HCEC 1CT (cell line): ENCODE measurements at regions not wholly inside any gene's neighbourhood (a gene's known extent, or its start where the extent isn't known, plus 50 kb on each side); places are given as distances from the start of the nearest gene placed in this dataset.
A peak's percentile ranks its signal among the peaks of the same experiment; 100 is the strongest.
"Not testable (repeated sequence)": the region's sequence is repeated elsewhere in the genome, so short reads cannot be mapped to it uniquely, and the experiment has no call there.

Source experiments
- DNase-seq: peaks from one replicate; pipeline ENCODE4 v3.0.0-alpha.2; 2017

DNA sequence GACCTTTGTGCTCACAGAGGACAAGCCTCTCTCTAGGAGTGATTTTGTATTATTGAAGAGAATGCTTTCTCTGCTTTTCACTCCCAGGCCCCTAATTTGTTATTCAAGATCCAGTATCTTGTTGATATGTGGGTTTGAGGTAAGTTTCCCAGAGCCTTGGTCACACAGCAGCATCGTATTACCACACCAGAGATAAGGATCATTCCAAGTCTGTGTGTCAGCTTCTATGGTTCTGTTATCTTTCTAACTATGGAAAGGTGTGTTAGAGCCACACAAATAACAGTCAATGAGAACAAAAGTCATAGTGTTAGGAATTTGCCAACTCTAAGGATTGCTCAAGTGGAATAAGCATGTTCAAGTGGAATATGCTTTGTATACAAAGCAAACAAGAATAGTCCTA is 1208.3 kb downstream of the GATA3 start:
- no peak for DNase-seq

DNA sequence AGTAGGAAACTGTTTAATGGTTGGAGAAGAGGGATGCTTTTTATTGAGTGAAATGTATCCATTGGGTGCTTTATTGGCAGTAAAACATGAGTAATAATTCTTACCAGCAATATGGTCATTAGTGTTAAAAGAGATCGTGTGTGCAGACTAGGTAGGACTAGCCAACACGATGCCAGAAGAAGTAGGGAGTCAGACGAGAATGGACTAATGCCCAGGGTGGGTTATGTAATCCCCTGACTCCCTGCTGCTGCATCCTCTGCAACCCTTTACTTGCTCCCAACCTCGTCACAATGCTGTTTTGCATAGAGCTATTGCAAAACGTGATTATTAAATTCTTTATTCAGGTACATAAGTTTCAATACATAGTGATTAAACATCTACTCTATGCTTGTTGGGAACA is 1213.7 kb downstream of the GATA3 start:
- no peak for DNase-seq

DNA sequence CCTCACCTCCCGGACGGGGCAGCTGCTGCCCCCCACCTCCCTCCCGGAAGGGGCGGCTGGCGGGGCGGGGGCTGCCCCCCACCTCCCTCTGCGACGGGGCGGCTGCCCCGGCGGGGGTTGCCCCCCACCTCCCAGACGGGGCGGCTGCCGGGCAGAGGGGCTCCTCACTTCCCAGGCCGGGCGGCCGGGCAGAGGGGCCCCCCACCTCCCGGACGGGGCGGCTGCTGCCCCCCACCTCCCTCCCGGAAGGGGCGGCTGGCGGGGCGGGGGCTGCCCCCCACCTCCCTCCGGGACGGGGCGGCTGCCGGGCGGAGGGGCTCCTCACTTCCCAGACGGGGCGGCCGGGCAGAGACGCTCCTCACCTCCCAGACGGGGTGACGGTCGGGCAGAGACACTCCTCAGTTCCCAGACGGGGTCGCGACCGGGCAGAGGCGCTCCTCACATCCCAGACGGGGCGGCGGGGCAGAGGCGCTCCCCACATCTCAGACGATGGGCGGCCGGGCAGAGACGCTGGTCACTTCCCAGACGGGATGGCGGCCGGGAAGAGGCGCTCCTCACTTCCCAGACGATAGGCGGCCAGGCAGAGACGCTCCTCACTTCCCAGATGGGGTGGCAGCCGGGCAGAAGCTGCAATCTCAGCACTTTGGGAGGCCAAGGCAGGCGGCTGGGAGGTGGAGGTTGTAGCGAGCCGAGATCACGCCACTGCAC is 1218.8 kb downstream of the GATA3 start:
- not testable (repeated sequence) for DNase-seq

DNA sequence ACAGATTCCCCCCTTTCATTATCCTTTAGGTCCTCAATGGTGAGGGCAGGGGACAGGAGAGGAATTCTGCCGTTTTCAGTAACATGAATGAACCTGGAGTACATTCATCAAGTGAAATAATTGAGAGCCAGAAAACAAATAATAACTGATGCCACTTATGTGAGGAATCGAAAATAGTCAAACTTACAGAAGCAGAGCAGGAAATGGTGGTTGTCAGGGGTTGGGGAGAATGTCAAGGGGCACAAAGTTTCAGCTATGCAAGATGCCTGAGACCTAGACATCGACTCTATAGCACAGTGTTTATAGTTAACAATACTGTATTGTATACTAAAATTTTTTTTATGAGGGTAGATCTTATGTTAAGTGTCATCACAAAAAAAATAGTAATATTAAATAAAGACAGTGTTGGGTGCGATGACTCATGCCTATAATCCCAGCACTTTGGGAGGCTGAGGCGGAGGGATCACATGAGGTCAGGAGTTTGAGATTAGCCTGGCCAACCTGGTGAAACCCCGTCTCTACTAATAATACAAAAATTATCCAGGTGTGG is 1219.8 kb downstream of the GATA3 start:
- no peak for DNase-seq

DNA sequence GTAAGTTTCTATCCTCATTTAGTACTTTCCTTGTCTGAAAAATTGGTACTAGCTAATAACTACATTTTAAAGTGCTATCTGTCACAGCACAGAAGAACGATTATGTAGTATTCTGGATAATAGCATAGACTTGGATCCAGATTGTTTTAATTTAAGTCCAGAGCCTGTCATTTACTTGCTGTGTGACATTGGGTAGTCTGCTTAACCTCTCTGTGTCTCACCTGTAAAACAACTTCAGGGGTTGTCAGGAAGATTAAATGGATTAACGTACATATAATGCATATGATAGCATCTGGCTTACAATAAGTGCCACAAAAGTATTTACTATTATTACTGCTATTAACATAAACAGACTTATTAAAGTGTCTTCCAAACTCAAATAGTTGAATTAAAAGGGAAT is 1221.4 kb downstream of the GATA3 start:
- no peak for DNase-seq

DNA sequence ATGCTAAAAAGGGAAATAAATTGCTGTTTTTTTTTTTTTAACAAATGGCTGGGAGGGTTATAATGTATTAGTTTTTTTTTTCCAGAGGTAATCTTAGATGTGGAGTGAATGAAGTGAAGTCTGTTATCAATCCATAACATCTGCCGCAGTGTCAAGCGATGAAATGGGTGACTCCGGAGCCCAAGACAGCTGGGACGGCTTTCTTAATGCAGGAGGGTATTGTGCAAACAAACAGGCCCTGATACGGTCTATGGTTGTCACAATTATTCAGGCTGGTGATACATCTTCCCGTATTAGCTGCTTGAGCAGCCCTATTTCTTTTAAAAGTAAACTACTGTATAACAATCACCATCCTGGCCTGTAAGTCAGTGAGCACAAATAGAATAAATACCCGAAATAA is 1231.2 kb downstream of the GATA3 start:
- no peak for DNase-seq

DNA sequence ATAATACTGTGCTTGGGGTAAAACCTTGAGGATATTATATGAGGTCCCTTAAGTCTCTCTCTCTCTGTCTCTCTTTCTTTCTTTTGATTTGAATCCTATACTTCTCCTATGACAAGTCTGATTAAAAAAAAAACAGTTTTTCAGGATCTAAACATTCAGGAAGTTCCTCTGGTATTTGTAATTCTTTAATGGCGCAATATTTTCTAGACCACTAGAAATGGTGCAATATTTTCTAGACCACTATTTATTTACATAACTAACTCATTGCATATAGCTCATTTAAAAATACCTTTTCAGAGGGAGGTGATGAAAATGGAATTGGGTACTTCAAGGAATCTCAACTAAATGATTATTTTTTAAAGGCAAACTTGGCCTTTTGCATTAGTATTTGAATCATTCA is 1235.3 kb downstream of the GATA3 start:
- peak; percentile 66 for DNase-seq

DNA sequence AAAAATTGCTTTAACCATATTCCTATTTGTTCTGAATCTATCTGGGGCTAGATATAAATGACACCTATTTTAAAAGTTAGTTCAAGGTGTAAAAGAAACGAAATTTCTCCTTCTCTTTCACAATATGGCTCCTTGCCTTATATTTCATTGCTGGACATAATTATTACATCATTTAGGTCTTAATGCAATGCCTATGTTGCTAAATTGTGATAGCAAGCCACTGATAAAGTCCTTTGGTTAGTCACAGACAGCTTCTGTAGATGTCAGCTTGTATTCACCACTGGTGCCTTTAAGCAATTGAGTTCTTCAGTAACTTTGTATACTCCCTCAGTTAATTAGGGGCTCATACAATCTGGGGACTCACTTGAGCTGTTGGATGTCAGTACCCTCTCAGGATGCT is 1236.6 kb downstream of the GATA3 start:
- DNase-seq, result no peak

DNA sequence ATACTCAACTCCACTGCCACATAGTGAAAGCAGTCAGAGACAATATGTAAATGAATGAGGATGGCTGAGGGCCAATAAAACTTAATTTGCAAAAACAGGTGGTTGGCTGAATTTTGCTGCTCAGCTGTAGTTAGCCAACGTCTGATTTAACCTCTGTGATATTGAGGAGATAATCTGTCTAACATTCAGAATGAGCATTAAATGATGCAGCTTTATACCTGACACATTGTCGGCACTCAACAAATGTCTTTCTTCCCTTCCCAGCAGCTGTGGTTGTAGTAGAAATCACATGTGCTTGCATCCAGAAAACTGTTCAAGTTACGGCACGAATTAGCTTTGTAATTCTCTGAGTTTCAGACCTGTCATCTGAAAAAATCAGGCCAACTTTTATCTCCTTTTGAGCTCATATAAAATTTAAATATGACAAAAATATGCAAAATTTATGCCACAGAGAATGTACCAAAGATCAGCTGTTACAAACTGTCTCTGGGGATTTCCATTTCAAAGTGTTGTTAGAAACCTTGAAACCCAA is 1239.7 kb downstream of the GATA3 start:
- no peak for DNase-seq

DNA sequence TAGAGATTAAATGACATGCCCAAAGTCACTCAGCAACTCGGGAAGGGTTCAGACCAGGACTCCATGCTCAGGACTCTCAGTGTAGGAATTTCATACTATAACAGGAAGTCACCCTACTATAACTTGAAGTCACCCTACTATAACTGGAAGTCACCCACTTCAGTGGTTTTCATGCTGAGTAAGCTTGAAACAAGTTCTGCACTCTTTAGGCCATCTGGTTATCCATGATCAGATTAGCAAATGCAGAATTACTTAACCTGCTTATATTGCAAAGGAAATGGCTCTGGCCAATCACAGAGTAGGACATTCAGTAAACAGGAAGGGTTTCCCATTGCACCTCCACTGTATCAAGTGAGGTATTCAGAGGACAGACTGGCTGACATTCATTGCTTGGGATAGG is 1240.4 kb downstream of the GATA3 start:
- no peak for DNase-seq

DNA sequence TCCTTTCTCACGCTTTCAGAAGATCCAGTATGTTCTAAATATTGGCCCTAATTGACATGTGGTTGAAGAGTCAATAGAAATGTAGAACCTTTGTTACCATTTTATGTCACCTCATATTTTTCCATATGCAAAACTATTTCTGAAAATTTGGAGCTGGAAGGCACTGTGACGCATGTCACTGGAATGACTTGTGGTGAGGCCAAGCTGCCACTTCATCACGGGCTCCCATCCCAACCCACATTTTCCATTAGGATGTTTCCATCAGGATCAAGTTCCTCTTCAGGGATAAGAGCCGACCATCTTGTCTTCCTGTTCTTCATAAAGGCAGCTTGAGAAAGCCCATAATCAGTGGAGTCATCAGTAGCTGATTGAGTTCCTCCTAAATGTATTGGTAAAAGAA is 1241.7 kb downstream of the GATA3 start:
- peak; percentile 4 for DNase-seq

DNA sequence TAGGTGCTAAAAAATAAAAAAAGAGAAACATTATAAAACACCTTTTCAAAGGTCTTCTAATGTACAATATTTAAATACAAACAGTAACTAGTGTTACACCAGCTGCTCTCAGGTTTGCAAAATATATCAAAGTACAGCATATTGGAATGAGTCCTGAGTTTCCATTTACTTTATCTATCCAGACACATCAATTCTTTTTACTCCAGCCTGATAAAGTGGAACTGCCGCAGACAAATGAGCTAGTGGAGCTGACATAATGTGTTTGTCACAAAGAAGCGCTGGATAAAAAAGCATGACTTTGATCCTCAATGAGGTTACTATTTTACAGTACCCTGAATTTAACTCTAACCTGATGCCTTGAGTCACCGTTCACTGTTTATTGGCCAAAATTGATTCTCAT is 1243.1 kb downstream of the GATA3 start:
- no peak for DNase-seq

DNA sequence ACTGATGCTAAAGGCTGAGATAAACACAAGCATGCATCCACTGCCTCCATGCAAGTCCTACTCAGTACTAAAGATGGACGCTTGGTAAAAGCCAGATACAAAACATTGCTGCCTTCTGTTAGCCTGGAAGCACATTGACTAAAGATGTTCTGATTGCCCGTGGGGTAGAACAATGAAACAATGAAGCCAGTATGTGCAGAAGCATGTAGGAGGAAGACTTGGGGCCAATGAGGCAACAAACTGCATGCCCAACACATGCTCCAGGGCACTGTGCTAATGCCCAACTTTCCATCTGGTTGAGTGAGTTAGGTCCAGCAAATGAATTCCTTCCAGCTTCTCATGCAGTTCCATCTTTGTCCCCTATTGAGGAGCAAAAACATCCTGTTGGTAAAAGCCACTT is 1245.5 kb downstream of the GATA3 start:
- no peak for DNase-seq

DNA sequence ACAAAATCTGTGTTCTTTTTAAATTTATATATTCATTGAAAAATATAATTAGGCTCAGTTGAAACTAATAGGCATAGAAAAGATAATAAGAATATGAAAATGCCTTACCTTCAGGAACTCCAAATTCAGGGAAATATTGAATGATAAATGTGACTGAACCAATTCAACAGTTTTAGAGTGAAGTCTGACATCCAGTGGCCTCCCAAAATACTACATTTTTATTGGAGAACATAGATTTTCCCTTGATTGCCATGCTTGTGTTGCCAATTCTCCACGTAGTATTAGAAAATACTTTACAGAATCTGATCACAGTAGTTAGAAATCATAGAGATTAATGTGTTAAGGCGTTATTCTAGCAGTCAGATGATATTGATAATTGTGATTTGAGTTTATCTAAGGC is 1246.7 kb downstream of the GATA3 start:
- peak; percentile 44 for DNase-seq

DNA sequence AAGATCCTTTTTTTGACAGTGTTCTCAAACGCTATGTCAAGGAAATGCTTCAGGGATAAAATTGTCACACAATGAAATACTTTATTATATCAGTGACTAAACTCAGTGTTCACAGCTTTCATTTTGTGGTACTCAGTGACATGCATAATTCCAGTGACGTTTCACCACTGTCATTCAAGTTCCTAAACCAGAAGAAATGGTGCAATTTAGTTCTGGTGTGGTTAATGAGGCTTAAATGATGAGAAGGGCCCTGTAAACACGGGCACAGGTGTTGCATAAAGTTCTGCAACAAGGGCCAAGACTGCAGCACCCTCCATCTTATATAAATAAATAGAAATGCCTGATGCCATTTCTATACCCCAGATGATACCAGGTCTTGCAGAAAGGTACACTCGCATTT is 1247.1 kb downstream of the GATA3 start:
- no peak for DNase-seq

DNA sequence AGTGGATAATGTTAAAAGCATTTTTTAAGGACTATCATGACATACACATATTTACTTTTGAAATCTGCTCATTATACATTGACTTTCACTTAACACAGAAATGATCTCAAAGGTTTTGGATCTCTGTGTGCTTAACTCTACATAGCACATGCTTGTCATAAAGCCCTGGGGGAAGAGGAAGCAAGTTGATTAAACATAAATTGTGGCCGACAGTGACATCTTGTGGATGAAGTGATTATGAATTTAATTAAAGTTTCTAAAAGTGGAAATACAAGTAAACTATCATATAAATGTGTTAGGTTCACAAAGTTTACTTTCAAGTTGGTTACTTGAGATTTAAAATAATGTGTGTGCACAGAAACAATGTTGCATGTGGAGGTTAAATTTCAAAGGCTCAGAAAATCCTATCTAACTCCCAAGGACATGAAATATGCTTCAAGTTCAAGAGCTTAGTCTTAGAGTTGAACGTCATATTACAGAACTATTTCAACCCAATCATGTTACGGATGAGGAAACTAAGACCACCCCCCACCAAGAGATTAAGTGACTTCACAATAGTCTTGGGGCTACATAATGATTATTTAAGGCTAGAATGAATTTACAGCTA is 1247.8 kb downstream of the GATA3 start:
- peak; percentile 47 for DNase-seq

DNA sequence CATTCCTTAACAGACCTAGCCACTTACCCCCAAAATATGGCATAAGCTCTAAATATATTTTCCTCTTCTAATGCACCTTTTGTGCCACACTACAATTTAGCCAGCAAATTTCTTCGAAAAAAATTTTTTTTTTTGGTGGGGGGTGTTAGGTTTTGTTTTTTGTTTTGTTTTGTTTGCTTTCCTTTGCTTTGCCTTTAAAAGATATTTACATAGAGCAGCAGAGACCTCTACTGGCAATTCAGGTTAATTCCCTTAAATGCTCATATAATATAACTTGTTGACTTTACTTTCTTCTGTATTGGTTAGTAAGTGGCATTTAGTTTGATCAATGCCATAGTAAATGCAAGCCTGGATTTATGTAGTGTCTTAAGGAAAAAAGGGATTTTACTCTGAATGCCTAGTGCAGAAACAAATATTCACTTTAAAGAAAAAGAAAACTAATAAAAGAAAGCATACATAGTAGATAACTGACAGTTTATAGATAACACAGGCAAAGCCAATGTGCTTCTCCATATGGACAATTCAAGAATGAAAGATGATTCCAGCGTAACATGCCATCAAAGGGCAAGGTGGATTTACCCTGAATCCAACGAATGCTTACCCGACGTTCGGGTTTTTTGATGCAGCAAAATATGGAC is 1250.6 kb downstream of the GATA3 start:
- peak; percentile 32 for DNase-seq

DNA sequence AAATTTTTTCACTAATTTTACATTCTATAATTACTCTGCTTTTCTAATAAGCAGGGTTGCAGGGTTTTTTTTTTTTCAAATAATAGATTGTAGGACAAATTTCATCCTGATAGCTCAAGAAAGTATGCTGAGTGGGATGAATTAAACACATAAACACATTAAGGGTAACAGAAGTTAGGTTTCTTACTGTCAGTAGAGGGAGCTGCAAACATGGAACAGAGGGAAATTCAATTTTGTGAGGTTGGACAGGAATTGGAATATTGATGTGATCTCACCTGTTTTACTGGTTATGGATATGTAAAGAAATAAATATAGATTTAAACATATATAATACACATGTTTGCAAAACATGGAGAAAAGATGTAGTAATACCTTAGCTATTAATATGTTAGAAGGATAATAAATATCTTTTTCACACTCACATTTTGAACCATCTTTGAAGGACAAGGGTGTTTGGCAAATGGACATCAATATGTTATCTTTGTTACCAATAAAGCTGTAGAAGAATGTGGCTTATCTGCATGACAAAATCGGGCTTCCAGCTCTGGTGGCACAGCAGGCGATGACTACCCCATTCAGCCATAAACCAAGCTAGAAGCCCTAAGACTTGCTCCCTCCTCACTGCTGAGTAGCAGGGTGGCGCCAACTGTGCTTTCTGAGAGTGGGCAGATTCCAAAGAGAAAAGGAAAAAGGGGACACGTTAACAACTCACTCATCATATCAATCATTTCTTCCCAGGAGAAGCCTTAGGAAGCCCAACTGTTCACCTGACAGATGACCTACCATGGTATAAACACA is 1257.4 kb downstream of the GATA3 start:
- no peak for DNase-seq

DNA sequence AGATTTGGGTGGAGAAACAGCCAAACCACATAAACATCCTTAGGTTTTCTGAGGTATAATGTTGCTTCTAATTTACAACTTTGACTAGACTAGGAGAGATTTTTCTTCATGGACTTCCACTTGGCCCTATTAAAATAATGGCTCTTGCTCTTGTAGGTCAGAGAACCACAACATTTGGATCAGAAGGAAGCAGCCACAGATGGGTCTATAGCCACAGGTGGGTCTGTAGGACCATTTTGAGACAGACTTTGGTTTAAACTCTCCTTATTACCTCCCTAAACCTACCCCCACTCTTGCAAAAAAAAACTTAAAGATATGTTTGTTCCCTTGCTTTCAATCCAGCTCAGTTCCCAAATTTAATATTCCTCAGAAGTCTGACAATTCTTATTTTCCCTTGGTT is 1260.8 kb downstream of the GATA3 start:
- no peak for DNase-seq

DNA sequence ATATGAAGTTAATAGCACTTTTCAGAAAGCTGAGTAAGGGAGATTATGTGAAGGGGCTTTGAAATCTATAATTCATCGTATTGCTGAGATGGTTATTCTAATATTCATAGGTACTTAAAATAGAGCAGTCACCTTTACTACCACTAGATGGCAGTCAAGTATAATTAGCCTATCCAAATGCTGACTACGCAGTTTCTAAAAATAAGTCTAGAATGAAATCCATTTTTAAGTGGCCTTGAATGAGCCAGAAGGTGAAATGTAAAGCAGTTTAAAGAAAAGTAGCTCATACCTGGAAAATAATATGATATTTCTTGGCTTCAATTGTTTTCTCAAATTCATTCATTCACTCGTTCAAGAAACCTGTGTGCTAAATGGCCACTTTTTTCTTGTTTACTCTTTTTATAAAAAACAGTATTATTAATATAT is 1277.1 kb downstream of the GATA3 start:
- peak; percentile 56 for DNase-seq

DNA sequence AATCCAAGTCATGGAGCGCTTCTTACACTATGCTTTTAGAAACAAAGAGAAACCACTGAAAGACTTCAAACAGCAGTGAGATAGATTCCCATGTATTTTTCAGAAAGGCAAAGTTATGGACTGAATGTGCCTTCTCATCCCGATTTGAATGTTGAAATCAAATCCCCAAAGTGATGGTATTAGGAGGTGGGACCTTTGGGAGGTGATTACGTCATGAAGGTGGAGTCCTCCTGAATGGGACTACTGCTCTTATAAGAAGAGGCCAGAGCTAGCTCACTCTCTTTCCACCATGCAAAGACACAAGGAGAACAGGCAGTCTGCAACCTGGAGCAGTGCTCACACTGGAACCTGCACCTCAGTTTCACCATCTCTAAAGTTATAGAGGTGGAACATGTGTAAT is 1279.8 kb downstream of the GATA3 start:
- no peak for DNase-seq

DNA sequence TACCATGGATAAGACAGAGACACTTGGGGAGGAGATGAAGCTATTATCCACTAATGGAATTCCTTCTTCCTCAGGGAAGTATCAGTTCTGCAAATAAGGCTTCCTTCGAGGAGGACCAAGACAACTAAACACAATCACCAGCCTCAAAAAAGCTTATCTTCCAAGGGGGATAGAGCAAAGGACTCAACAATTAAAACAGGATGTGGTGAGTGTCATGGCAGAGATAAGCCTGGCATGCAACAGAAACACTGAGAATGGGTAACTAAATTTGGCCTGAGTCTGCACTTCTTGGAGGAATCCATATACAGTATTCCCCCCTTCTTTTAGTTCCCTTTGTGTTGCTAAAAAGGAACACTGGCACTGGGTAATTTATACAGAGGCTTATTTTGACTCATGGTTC is 1285.2 kb downstream of the GATA3 start:
- DNase-seq, result no peak
